ENCODE measurements at regions not wholly inside any gene's neighbourhood (a gene's known extent, or its start where the extent isn't known, plus 50 kb on each side); places are given as distances from the start of the nearest gene placed in this dataset.
A peak's percentile ranks its signal among the peaks of the same experiment; 100 is the strongest.

GRCh38 chr2:29974086-29974485 lies 52.7 kb upstream of the ALK start:
- no peak for DNase-seq

- no peak for DNase-seq
Measured at GRCh38 chr2:29977284-29977683, 55.9 kb upstream of the ALK start.

DNA sequence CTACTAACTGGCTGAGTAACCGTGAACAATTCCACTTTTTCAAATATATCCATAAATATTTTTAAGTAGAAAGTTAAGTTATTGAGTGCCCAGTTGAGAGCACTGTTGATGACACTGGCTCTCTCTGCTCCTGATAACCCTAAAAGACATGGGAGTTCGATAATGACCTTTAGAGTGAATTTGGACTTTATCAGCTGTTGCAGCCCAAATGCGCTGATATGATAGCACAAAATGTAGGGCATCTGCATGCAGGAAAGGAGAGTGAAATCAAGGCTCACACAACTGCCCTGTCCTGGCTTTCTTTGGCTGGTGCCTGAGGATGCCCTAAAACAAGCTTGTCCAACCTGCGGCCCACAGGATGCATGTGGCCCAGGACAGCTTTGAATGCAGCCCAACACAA lies 60.0 kb upstream of the ALK start:
- DNase-seq: no peak

DNA sequence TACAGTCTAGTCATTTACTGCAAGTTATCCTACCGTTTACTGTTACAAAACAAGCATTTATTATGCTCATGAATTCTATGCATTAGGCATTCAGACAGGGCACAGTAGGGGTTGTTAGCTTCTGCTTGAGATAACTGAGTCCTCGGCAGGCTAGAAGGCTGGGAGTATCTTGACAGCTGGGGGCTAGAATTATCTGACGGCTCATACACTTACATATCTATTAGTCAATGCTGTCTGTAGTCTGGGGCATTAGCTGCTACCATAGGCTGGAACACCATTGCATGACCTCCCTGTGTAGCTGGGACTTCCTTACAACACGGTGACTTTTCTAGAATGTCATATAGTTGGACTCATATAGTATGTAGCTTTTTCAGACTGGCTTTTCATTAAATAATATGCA lies 61.9 kb upstream of the ALK start:
- DNase-seq: no peak

- DNase-seq: no peak
Measured at GRCh38 chr2:29987146-29987545, 65.8 kb upstream of the ALK start.

DNA sequence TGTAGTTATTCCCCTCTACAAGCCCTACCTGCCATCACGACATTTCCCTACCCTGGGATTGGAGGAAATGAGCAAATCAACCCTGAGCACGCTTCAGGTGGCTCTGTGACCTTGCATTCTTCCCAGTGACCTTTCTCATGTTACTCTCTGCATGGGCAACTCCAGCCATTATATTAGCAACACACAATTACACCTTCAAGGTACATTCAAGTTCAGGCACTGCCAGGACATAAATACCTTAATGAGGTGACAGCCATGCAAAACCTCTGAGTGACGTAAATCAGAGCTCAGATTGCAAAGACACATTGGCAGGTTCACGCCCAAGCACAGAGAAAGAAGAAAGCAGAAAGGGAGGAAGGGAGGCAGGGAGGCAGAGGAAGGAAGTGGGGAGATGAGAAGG lies 68.7 kb upstream of the ALK start:
- no peak for DNase-seq

DNA sequence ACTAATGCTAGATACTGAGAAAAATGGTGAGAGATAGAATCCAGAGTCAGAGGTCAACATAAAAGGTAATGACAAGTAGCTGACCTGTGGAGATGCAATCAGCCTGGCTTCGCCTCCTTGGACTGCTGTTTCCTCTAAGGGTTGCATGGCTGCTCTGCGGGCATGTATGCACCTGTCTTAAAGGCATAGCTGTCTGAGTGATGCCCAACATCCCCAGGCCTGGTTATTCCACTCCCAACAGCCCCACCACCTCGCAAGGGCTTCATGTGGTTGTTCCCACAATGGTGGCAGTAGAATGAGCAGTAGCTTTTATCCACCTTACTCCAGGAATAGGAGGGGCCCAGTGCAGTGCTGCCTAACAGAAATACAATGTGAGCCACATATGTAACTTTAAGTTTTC lies 69.7 kb upstream of the ALK start:
- no peak for DNase-seq

GRCh38 chr2:29995241-29995640 lies 73.9 kb upstream of the ALK start:
- DNase-seq: no peak

DNA sequence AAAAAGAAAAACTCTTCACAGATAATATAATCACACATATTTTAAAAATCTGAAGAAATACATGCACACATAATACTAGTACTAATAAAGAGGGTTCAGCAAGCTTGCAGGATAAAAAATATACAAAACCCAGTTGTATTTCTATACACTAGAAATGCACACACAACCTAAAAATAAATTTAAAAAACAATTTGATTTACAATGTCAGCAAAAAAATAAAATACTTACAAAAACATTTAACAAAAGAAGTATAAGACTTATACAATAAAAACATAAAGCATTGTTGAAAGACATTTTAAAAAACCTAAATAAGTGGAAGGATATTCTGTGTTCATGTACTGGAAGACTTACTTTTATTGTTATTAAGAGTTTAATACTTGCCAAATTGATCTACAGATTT lies 81.7 kb upstream of the ALK start:
- DNase-seq: no peak

GRCh38 chr2:30022444-30023071 lies 101.2 kb upstream of the ALK start:
- DNase-seq: no peak

DNA sequence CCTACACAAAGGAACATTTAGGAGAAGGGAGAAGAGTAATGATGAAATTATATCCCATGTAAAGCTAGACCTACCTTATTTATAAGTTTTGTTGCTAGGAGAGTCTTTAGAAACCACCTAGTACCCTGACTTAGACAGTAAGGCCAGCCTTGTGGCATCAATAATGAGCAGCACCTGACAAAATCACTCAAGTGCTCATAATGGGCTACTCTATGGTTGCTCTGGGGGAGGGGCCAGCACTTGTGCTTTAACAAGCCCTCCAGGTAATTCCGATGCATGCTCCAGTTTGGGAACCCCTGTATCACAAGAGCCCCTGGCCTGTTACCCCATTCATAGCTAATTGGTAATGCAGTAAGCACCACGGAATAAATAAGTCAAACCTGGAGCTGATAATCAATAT lies 102.9 kb upstream of the ALK start:
- DNase-seq: no peak

- peak; percentile 27 for DNase-seq
Measured at GRCh38 chr2:30026091-30027055, 105.0 kb upstream of the ALK start.

GRCh38 chr2:30029804-30030203 lies 108.4 kb upstream of the ALK start:
- DNase-seq: no peak

- DNase-seq: no peak
Measured at GRCh38 chr2:30030361-30030760, 109.0 kb upstream of the ALK start.

DNA sequence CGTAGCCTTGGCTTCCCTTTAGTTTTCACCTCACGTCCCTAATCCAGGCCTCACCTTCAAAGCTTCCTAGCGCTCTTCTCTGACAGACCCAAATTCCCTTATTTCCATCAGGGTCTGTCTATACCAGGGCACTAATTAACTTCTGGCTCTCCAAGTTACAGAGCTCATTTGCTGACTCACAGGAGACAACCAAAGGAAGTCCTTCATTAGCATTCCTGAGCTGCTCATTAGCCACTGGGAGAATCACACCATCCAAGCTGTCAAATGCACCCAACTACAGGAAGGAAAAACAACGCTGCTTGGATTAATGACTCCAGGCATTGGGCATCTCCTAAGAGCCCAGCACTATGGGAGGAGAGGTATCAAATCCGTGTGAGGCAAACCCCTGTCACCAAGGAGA lies 109.8 kb upstream of the ALK start:
- DNase-seq: no peak

DNA sequence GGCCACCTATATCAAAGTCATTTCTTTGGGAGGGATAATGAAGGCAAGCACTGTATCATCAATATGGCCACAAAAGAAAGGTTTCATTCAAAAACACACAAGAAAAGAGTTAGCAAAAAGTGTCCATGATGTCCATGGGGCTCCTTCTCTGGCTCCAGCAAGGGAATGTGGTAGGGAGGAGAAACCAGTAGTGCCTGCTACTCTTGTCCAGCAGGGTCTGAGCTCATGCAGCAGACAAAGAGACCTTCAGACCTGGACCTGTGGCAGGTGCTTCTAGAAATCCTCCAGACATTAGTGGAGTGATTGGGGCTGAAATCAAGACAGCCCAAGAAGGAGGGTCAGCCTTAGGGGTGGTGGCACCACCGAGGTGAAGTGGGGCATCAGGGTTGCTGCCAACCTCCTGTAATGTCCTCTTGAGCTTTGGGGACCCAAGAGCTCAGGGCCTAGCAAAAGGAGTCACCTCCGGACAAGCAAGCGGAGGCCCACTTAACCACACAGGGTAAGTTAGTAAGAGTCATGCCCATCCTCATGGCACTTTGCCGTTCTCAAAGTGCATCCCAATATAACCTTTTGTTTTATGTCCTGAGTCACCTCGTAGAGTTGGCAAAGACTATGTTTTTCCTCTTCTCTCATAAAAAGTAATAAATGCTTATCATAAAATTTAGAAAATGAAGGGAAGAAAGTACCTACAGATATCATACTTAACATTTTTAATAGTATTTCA lies 112.6 kb upstream of the YPEL5 start:
- DNase-seq: no peak

DNA sequence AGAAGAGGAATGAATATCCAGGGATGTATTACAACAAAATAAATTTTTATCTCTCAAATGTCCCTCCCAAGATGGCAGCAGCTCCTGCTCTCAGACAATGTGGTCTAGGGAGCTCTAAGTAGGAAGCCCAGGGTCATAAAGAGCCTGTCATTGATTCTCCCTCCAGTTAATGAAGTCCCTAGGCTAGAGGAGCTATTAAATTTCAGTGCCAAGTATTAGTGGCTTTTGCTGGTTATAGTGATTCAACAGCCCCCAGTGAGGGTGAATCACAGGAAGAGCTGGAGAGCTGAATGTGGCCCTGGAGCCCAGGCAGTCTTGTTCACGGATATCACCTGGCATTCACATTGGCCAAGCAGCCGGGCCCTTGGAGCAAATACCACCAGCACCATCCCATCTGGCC lies 109.8 kb upstream of the YPEL5 start:
- DNase-seq: no peak

- no peak for DNase-seq
Measured at GRCh38 chr2:30038419-30038818, 108.4 kb upstream of the YPEL5 start.

DNA sequence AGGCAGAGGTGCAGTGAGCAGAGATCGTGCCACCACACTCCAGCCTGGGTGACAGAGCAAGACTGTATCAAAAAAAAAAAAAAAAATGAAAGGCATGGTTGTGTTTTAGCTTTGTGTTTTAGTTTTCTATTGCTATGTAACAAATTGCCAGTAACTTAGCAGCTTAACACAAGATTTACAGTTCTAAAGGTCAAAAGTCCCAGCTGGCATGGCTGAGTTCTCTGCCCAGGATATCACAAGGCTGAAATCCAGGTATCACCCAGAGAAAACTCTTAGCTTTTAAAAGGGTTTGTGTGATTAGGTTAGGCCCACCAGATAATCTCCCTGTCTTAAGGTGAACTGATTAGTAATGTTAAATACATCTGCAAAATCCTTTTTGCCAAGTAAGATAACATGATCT lies 107.7 kb upstream of the YPEL5 start:
- no peak for DNase-seq

GRCh38 chr2:30040147-30040546 lies 106.7 kb upstream of the YPEL5 start:
- no peak for DNase-seq

DNA sequence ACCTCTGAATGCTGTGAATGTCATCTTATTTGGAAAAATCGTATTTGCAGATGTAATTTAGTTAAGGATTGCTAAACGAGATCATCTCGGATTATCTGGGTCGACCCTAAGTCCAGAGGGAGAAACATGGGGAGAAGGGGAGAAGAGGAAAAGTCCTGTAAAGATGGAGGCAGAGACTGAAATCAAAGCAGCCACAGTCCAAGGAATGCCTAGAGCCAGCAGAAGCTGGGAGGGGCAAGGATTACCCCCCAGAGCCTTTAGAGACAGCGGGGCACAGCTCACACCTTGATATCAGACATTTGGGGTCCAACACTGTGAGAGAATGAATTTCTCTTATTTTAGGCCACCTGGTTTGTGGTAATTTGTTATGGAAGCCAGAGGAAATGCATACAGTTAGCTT lies 104.9 kb upstream of the YPEL5 start:
- no peak for DNase-seq

- DNase-seq: no peak
Measured at GRCh38 chr2:30046396-30046795, 100.4 kb upstream of the YPEL5 start.

- DNase-seq: no peak
Measured at GRCh38 chr2:30046979-30047378, 99.8 kb upstream of the YPEL5 start.

Measured in dermis blood vessel endothelial cell (primary cell).